Stimulated activated naive CD8-positive, alpha-beta T cell treated with anti-CD3 and anti-CD28 coated beads, Interleukin-15, amount 100 ng/mL, for 72 hours (primary cell): ENCODE measurements at regions not wholly inside any gene's neighbourhood (a gene's known extent, or its start where the extent isn't known, plus 50 kb on each side); places are given as distances from the start of the nearest gene placed in this dataset.

ENCODE experiments used
- ATAC-seq: fragments of 150-1000 bp; cut with Tn5 transposase; 2 replicates; pipeline ENCODE4 v1.10.0; 2021; ENCODE audit warnings: mild to moderate bottlenecking, moderate library complexity
- DNase-seq, 2 donors: peaks; one replicate each; pipeline ENCODE4 v3.0.0; 2021 to 2022
- H3K27ac Mint-ChIP-seq, 2 donors: one replicate each; pipeline ENCODE4 v1.8.0; 2022; ENCODE audit warnings: mild to moderate bottlenecking in 2 of 2, mixed read lengths in 2 of 2, moderate library complexity in 2 of 2
- H3K27me3 Mint-ChIP-seq: one replicate; pipeline ENCODE4 v1.8.0; 2022; ENCODE audit warnings: mixed read lengths
- H3K4me1 Mint-ChIP-seq: one replicate; pipeline ENCODE4 v1.8.0; 2022; ENCODE audit warnings: mild to moderate bottlenecking, mixed read lengths
- H3K4me3 Mint-ChIP-seq, 2 donors: one replicate each; pipeline ENCODE4 v1.8.0; 2022; ENCODE audit warnings: mild to moderate bottlenecking in 2 of 2, mixed read lengths in 2 of 2, moderate library complexity in 1 of 2
- H3K9me3 Mint-ChIP-seq, 2 donors: one replicate each; pipeline ENCODE4 v1.8.0; 2022; ENCODE audit warnings: mixed read lengths in 2 of 2

DNA sequence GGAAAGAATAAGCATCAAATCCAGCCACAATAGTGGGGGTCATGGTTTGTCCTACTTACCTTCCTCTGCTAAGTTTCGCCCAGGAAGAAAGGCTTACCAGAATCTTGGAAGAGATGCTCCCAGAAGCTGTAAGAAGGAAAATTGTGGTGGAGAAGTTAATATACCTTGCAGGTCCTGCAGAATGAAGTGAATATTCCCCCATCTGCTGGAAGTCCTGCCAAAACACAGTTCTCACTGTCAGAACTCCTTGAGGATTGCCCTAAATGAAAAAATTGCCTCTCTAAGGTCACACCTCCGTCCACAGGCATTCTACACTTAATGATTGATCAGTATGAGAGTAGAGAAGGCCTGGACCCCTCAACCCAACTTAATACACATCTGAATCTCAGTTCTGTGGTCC, 78.4 kb upstream of the RGS21 start:
- H3K27ac Mint-ChIP-seq, result no peak overlapping the region
- no peak for ATAC-seq

DNA sequence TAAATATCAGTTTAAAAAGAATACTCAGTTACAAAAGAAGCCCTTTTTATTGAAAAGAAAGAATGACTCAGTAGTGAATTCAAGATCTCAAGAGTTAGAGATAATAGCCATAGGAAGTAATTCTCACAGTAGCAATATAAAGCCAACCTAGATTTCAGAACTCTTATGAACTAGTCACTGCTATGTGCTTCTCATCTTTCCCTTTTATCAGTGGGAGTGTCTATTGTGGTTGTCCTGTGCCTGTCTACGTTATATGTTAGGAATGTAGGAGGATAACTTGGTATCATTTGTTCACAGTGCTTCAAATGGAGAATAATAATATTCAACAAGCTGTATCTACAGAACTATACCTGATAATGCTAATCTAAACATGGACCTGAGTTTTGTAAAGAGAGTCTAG, 73.1 kb upstream of the RGS21 start:
- no peak overlapping the region for H3K27ac Mint-ChIP-seq
- ATAC-seq (no peak), DNase-seq (no peak)
- H3K4me3 Mint-ChIP-seq, result no peak overlapping the region
- H3K4me1 Mint-ChIP-seq, result no peaks in the 10 kb centered on the region
- H3K27me3 Mint-ChIP-seq, result no peaks in the 10 kb centered on the region
- peaks cover 16 to 19% of the 10 kb centered on the region in 2 donors for H3K9me3 Mint-ChIP-seq

More for the DNA sequence above, 78.4 kb upstream of the RGS21 start:
- no peak for DNase-seq
- Mint-ChIP-seq H3K4me3 (no peak overlapping the region), H3K27me3 (no peaks in the 10 kb centered on the region), H3K4me1 (no peaks in the 10 kb centered on the region), H3K9me3 (peaks cover 0 to 6% of the 10 kb centered on the region in 2 donors)

DNA sequence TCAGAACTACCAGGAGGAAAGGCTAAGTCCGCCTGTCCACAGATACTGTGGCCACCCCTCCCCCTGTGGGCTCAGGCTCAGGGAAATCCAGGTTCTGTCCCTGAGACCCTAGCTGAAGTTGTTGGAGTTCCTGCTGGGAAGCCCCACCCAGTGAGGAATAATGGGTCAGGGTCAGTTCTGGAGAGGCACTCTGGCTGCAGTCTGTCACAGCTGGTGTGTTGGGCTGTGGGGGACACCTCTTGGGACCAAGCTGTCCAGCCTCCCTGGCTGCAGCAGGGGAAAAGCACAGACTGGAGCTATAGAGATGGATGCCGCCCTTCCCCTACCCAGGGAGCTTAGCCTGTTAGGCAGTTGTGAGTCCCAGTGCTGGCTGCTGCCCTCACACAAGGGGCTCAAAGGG, 65.1 kb upstream of the RGS21 start:
- H3K4me1 Mint-ChIP-seq, result no peaks in the 10 kb centered on the region
- peaks cover 5 to 20% of the 10 kb centered on the region in 2 donors for H3K9me3 Mint-ChIP-seq
- H3K4me3 Mint-ChIP-seq, result no peak overlapping the region
- peak; percentile 26 for ATAC-seq
- no peak for DNase-seq
- H3K27me3 Mint-ChIP-seq, result no peaks in the 10 kb centered on the region
- no peak overlapping the region for H3K27ac Mint-ChIP-seq

DNA sequence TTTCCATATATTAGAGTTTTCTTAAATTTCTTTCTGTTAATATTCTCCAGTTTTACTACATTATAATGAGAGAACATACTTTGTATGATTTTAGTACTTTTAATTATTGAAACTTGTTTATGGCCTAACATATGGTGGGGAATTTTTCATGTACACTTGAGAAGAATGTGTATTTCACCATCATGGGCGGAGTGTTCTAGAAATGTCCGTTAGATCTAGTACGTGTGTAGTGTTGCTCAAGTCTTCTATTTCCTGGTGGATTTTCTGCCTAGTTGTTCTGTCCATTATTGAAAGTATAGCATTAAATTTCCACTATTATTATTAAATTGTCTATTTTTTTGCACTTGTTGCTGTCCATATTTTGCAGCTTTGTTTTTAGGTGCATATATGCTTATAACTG, 64.0 kb upstream of the RGS21 start:
- peaks cover 0 to 12% of the 10 kb centered on the region in 2 donors for H3K9me3 Mint-ChIP-seq

DNA sequence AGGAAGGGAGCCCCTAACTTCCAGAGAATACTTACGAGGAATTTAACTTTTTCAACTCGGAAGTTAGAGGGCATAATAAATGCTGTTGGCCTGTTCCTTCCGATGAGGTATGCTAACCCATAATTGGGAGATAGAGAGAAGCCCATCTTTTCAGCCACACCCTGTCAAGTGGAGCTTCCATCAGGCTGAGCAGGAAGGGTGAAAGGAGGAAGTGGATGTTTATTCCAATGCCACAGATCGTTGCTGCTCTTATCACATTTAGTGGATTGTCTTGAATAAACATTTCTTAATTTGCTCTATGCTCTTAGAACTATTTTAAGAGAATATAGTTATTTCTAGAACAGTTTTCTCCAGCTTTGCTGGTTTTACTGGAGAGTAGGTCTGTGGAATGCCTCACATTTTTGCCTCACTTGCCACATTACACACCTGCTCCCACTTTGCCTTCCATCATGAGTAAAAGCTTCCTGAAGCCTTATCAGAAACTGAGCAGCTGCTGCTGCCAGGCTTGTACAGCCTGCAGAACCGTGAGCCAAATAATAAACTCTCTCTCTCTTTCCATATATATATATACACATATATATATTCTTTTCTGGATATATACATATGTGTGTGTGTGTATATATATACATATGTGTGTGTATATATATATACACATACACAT, 60.0 kb upstream of the RGS21 start:
- no peaks in the 10 kb centered on the region for H3K27me3 Mint-ChIP-seq
- H3K4me1 Mint-ChIP-seq, result no peaks in the 10 kb centered on the region

More for the DNA sequence above, 64.0 kb upstream of the RGS21 start:
- ATAC-seq, result no peak
- Mint-ChIP-seq H3K27me3 (no peaks in the 10 kb centered on the region), H3K4me1 (no peaks in the 10 kb centered on the region), H3K27ac (no peak overlapping the region), H3K4me3 (no peak overlapping the region)
- no peak for DNase-seq

DNA sequence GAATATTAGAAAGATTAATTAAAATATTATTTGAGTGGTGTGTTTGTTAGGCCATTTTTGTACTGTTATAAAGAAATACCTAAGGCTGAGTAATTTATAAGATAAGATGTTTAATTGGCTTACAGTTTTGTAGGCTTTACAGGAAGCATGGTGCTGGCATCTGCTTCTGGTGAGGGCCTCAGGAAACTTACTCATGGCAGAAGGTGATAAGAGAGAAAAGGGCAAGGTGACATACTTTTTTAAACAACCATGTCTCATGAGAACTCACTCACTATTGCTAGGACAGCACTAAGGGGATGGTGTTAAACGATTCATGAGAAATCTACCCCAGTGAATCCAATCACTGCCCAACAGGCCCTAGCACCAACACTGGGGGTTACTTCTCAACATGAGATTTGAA, 56.7 kb upstream of the RGS21 start:
- no peaks in the 10 kb centered on the region for H3K4me1 Mint-ChIP-seq
- H3K4me3 Mint-ChIP-seq, result no peak overlapping the region
- H3K9me3 Mint-ChIP-seq, result no peaks in the 10 kb centered on the region
- no peaks in the 10 kb centered on the region for H3K27me3 Mint-ChIP-seq
- no peak for DNase-seq
- H3K27ac Mint-ChIP-seq, result no peak overlapping the region
- ATAC-seq, result no peak

More for the DNA sequence above, 60.0 kb upstream of the RGS21 start:
- Mint-ChIP-seq H3K9me3 (no peaks in the 10 kb centered on the region), H3K27ac (no peak overlapping the region), H3K4me3 (no peak overlapping the region)
- no peak for DNase-seq
- ATAC-seq, result no peak

DNA sequence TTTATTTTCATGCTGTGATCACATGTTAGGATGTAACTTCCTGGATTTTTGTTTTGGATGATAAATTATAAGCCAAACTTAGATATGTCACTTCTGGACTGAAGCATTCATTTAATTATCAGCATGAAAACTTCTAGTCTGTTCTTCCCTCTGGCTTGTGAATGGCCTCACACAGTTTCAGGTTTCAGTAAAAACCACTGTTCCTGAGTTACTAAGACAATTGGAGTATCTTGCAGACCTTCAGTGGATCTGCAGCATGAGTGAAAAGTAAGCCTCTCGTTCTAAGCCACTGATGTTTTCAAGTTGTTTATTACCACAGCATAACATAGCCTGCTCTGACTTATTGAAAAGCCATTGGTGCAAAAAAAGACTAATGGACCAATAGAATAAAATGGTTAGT, 55.3 kb upstream of the RGS21 start:
- no peak overlapping the region for H3K27ac Mint-ChIP-seq
- H3K4me1 Mint-ChIP-seq, result no peaks in the 10 kb centered on the region
- no peak overlapping the region for H3K4me3 Mint-ChIP-seq
- H3K9me3 Mint-ChIP-seq, result no peaks in the 10 kb centered on the region
- ATAC-seq (no peak), DNase-seq (no peak)
- no peaks in the 10 kb centered on the region for H3K27me3 Mint-ChIP-seq

DNA sequence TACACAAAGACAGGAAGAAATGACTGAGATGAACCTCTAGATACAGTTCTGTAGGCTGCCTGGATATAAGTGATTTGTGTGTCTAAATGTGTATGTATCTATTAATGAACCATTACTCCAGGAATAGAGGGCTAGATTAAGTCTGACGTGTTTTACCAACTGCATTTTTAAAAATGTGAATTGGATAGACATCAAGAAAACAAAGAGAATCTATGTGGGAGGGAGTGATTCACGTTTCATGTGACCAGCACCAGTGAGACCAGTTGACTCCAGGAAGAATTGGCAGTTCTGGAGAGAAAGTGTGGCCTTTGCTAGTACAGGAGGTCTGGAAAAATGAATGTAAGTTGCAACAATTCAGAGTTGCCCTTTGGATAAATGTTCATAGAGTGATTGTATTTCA, 53.4 kb upstream of the RGS21 start:
- Mint-ChIP-seq H3K27me3 (no peaks in the 10 kb centered on the region), H3K9me3 (no peaks in the 10 kb centered on the region), H3K4me1 (no peaks in the 10 kb centered on the region), H3K27ac (no peak overlapping the region), H3K4me3 (no peak overlapping the region)
- DNase-seq, result no peak
- ATAC-seq, result no peak

DNA sequence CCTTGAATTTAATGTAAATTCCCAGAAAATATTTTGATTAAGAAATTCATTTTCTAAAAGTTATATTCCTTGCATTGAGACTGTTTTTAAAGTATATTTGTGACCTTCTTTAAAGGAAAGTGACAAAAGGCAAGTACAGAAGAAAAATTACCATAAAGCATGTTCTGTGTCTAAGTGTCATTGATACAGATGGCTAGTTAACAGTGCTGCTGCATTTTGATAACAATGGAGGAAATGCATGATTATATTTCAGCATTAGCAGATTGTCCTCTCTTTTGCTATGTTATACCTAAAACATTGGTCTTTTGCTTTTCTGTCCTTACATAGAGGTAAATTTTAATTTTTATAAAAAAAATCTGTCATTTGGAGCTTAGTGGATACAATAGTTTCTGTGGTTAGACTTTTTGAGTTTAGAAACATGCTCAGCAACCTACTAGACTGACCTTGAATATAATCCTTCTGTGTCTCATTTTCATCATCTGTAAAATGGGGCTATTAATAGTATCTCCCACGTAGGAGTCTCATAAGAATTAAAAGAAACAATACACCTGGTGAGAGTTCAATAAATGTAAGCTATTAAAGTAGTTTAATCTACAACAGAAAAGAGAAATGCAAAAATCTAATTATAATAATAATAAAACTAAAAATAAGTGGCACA, 51.1 kb upstream of the RGS21 start:
- no peaks in the 10 kb centered on the region for H3K4me1 Mint-ChIP-seq
- H3K27me3 Mint-ChIP-seq, result no peaks in the 10 kb centered on the region
- H3K9me3 Mint-ChIP-seq, result no peaks in the 10 kb centered on the region
- H3K27ac Mint-ChIP-seq, result no peak overlapping the region
- DNase-seq (no peak), ATAC-seq (no peak)
- H3K4me3 Mint-ChIP-seq, result no peak overlapping the region

DNA sequence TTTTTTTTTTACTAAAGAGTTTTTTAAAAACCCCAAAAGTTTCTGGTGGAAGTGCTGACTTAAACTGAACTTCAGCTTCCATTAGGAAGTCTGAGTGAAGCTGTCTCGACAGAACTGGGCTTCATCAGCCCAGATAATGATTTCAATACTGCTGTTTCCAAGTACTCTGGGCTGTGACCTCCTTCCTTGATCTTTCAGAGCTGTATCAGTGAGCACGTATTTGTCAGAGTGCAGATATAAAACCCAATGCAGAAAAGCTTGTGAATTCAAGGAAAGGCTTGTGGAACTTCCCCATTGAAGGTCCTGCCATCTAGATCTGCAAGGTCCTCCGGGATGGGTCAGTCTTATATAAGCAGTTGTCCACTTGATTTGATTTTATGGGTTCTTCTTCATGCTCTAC, 50.1 kb upstream of the RGS21 start:
- no peak overlapping the region for H3K27ac Mint-ChIP-seq
- no peak overlapping the region for H3K4me3 Mint-ChIP-seq
- H3K9me3 Mint-ChIP-seq, result no peaks in the 10 kb centered on the region
- H3K4me1 Mint-ChIP-seq, result no peaks in the 10 kb centered on the region
- ATAC-seq, result no peak
- no peak for DNase-seq
- H3K27me3 Mint-ChIP-seq, result no peaks in the 10 kb centered on the region
